CD4-positive, alpha-beta T cell treated with Interleukin-1 beta for 1 hour (primary cell): ENCODE measurements at regions not wholly inside any gene's neighbourhood (a gene's known extent, or its start where the extent isn't known, plus 50 kb on each side); places are given as distances from the start of the nearest gene placed in this dataset.
"Not testable (repeated sequence)": the region's sequence is repeated elsewhere in the genome, so short reads cannot be mapped to it uniquely, and the experiment has no call there.

ENCODE experiments used
- DNase-seq, 2 donors: peaks; one replicate each; pipeline ENCODE4 v3.0.0-alpha.2; 2020 to 2022

DNA sequence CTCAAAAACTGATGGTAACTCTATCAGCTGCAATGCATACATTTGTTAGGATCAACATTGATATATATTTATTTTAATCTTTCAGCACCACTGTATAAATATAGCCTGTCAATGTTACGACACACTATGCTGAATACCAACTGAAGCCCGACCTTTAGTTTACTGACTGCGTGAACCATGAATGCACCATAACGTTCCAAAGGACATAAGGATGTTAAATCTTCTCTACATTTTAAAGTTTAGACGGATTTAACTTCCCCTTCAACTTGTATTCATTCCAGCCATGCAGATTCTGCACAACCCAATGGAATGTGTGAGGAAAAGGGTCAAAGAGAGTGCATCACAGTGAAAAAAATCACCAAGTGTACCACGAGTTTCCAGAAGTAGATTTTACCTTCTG lies 489.5 kb downstream of the IRS1 start:
- no peak for DNase-seq

DNA sequence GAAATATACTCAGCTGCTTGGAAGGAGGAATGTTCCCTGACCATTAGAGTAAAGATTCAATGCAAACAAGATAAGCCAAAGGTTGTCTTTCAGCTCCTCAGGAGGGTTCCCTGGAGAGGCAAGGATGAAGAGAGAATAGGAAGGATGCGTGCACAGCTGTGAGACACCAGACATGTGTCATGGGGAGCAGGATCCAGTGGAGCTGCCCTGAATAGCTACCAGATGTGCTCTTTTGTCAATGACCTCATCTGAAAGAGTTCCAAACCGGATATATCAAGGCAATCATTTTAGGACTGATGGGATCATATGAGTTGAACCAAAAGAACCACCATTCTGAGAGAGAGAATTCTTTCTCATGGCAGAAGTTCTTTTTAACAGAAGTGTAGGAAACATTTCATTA lies 490.6 kb downstream of the IRS1 start:
- DNase-seq: no peak

DNA sequence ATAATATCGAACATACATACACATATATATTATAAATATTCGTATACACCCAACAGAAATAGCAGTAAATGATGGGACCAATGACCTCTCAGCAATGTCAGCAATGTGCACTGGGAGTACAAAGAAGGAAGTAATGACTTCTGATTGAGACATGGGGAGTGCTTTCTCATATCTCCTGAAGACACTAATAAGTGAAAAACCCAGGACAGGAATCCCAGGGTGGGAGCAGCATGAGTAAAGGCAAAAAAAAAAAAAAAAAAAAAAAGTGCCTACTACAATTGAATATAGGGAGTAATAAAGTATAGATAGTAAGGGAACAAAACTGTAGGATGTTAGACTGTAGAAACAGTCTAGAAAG lies 491.3 kb downstream of the IRS1 start:
- DNase-seq: no peak

DNA sequence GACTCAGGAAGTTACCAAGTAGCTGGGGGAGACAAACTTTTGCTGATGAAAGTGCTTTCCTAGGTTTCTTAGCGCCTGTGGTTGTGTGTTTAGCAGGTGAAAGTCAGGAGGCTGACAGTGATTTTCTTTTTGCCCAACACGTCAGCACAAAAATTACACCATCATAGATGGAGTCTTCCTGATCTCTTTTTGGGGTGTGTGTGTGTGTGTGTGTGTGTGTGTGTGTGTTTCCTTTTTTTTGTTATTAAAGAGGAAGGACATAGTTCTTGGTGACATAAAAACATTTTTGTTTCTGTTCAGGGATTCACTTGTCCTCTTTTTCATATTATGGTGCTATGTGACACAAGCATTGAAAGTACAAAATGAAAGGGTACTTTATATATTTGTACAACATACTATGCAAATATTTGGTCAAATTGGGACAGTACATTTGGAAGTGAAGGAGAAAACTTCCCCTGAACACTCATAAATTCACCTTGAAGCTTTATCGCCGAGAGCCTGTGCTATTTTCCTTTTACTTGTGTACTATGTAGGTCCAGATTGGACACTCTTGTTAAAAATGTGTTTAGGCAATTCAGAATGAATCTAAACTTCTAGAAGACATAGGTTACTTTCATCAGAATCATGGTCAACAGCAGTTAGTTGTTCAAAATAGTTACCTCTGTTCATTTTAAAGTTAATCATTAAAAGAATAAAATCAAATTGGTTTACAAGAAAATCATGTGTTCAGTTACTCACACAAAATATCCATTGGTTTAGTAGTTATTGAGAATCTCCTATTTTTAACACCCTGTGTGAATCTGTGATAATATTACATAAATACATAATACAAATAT lies 491.9 kb downstream of the IRS1 start:
- DNase-seq: peak in 1 of 2 donors; percentile 13

DNA sequence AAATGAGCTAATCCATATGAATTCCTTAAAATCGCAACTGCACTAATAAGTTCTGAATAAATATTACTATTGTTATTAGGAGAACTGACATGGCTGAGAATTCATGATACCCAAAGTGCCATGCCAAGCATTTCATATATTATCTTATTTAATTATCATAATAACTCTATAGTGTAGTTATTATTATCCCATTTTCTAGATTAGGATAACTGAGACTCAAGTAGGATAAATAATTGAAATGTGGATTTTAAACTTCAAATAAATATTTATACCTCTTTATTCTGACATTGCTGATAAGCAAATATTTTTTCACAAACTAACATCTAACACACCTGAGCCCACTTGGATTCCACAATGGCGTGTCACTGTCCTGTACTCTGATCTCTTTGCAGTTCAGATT lies 492.7 kb downstream of the IRS1 start:
- no peak for DNase-seq

DNA sequence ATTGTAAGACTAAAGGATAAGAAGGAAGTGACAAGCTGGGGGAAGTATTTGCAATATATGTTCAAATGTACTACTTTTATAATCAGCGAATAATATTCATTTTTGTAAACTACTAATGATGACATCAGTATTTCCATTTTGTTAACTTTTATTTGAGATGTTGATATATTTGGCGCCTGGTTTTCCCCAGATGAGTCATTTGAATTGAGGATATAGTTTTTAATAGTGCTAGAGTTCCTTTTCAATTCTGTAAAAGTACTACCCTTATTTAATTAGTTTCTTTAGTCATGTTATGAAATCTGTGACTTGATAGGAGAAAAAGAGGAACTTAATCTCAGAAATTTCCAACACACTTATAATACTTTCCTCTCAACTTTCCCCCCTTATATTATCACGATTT lies 495.3 kb downstream of the IRS1 start:
- DNase-seq: no peak

DNA sequence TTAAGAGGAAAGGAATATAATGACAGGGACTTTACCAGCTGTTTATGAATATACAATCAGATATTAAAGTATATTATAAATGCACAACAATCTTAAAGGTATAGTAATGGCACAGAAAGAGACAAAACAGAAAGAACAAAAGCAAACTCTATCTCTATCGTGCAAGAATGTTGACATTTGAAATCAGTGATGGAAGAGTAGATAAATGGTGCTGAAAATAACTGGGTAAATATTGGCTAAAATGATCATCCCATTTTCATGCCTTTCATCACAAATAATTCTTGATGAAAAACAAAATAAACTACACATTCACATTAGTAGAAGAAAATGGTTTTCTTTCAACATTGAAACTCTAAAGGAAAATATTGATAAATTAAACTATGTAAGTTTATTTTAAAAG lies 495.9 kb downstream of the IRS1 start:
- DNase-seq: no peak

DNA sequence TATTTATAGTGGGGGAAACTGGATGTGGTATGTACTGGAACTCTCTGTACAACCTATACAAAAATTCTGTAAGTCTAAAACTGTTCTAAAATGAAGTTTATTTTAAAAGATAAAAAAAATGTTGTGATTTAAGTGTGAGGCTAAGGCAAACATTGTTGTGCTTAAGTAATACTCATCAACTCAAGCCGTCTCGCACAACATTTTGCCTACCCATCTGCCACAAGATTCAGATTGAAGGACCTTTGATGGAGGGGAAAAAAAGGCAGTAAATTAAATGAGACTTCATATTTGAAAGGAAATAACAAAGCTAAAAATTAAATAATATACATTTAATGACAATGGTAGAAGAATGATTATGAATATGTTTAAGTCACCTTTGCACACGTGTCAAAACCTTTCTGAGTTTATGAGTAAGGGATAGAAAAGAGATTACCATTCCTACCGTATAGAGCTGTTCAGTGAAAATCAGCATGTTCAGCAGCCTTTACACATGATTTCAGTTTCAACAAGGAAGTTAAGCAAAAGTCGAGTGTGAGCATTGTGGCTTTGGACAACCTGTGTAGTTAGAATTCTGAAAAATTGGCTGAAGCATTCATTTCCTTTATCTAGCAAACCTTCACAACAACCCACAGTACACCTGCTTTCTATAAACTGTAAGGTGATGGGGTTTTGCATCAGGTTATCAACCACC lies 499.3 kb downstream of the IRS1 start:
- no peak for DNase-seq

DNA sequence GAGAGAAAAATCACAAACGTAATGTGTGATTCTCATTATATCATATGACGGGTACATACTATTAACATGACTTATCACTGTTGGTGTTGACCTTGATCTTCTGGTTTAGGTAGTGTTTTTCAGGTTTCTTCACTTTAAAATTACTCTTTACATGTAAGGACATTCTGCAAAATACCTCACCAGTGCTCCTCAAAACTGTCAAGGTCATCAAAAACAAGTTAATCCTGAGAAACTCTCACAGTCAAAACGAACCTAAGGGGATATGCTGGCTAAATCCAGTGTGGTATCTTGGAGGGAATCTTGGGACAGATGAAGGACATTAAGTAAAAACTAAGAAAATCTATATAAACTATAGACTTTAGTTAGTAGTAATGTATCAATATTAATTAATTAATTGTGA lies 499.8 kb downstream of the IRS1 start:
- no peak for DNase-seq

DNA sequence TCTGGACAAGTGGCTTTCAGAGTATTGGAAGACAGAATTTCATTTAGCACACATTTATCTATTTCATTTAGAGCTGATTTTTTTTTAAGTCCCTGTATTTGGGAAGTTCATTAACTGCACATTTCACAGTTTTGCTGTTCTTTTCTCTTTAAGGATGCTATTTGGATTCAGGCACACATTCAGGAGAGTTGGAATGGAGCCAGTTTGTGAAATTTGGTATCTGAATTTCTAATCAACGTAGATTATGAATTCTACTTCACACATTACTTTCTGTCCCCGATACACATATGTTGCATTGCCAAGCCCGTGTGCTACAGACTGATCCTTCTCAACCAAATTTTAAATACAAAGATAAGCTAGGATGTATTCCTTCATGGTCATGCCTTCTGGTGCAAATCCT lies 503.9 kb downstream of the IRS1 start:
- DNase-seq: no peak

DNA sequence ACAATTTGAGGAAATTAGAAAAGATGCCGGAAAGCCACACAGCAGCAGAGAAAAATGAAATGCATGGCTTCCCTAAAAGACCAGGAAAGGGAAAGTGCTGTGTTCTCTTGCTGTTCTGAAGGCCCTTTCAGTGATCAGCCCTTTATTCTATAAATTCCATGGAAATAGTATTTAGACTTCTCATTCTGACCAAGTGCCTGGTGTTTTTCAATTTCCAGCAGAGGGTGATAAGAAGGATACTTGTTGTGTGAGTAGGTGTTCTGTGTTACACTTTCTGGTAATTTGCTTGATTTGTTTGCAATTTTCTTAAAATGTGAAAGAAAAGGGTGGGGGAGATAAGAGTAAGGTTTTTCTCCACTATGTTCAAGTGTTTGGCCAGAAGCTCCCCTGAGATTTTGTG lies 504.5 kb downstream of the IRS1 start:
- DNase-seq: no peak

DNA sequence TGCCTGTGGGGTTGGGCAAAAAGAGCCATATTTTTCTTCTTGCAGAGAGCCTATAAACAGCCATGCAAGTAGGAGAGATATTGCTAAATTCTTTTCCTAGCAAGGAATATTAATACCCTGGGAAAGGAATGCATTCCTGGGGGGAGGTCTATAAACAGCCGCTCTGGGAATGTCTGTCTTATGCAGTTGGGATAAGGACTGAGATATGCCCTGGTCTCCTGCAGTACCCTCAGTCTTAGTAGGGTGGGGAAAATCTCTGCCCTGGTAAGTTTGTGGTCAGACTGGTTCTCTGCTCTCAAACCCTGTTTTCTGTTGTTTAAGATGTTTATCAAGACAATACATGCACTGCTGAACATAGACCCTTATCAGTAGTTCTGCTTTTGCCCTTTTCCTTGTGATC lies 508.3 kb downstream of the IRS1 start:
- not testable (repeated sequence) for DNase-seq

DNA sequence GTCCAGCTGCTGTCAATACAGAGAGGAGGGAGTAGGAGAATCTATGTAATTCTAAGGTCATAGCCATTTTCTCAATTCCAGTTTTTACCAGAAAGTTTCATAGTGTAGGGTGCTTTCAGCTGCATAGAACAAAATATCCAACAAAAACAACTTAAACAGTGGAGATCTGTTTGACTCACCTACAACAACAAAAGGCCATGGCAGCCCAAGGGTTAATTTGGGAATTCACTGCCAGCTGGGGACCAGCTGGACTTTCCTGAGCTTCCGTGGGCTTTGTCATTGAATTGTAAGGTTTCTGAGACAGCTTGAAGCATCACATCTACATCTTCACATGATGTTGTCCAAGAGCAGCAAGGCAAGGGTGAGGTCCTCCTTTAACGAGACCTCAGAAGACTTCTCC lies 512.7 kb downstream of the IRS1 start:
- DNase-seq: no peak

DNA sequence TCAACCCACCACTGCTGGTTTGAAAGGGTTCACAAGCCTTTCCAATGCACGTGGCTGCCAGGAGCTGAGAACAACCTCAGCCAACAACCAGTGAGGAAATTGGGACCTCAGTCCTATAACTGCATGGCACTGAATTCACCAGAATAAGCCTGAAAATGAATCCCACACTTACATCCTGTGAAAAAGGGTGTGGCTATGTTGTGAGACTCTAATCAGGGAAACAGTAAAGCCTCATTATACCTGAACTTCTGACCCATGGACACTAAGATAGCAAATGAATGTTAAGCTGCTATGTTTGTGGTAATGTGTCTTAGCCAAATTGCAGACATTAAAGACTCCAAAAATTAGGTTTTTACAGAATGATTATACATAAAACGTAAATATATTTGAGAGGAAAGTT lies 515.8 kb downstream of the IRS1 start:
- DNase-seq: no peak

DNA sequence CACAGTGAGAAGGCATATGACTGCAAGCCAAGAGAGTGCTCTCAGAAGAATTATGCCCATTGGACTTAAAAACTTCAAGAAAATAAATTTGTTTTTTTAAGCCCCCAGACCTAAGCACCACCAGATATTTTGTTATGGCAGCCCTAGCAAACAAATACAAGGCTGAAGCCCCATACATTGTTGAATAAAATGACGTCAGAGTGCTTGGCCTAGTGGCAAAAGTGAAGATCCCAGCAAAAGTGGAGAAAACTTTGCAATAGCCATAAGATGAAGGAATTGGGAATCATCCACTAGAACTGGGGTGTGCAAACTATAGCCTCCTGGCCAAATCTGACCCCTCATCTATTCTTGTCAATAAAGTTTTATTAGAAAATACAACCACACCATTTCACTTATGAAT lies 517.5 kb downstream of the IRS1 start:
- DNase-seq: no peak

DNA sequence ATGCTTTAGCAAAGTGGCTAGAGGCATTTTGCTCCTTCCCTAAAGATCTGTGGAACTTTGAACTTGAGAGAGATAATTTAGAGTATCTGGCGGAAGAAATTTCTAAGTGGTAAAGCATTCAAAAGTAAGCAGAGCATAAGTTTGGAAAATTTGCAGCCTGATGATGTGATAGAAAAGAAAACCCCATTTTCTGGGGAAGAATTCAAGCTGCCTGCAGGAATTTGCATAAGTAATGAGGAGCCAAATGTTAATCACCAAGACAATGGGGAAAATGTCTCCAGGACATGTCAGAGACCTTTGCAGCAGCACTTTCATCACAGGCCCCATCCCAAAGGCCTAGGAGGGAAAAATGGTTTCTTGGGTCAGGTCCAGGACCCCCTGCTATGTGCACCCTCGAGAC lies 519.5 kb downstream of the IRS1 start:
- DNase-seq: not testable (repeated sequence)

DNA sequence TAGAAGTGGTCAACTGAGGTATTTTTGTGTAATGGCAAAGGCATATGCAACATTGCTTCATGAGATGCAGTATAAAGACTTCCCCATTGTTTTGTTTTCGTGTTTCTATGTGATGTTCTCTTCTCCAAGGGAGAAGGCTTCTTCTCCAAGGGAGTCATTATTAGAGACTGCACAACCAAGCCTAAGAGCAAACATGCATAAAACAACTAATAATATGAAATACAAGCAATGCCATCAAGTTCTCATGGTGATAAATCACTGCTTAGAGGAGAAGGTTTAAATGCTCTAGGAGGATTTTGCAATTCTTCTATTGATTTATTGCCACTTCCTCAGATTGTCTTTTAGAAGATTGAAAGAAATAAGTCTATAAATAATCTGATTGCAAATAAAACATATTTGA lies 524.4 kb downstream of the IRS1 start:
- DNase-seq: no peak

DNA sequence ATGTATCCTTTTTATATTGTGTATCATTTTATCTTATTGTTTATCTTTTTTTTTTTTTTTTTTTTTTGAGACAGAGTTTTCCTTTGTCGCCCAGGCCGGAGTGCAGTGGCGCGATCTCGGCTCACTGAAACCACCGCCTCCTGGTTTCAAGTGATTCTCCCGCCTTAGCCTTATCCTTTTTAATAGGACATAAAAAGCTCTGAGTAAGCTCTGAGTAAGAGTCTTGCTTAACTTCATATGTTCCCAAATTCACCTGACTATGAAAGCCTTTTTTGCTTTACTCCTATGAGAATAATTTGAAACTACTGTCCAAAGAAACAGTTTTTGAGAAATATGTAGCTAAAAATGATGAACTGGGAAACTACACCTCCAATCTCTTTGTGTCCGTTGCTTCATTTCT lies 525.5 kb downstream of the IRS1 start:
- DNase-seq: no peak

DNA sequence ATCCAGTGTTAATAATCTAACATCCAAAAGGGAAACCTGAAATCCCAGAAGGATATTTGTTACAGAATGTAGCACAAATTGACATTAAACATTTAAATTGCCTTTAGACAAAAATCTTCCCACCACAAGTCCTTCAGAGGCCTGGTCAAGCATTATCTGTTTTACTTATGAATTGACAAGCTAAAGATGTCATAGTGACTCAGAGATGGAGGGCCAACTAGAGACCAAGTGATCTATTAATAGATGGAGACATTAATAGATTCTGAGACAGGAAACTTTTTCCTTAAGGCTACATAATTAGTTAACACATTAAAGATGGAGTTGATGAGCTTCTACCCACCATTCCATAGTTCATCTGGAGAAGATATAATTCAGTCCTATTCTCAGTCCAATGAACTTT lies 526.2 kb downstream of the IRS1 start:
- no peak for DNase-seq

DNA sequence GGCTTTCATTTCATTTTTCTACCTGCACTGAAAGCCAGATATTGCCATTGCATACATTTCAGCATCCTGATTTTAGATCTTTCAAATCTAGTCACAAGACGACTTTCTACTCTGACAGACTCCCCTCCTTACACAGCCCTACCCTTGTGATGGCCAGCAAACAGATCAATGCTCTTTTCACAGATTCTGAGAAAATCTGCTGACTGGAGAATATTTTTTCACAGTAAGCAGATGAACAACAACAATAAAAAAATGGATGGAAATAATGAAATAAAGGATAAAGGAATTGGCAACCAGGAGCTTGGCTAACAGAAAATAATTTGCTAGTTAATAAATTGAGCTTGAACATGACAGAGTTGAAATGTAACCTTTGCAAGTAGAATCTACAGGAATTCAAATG lies 527.2 kb downstream of the IRS1 start:
- no peak for DNase-seq

DNA sequence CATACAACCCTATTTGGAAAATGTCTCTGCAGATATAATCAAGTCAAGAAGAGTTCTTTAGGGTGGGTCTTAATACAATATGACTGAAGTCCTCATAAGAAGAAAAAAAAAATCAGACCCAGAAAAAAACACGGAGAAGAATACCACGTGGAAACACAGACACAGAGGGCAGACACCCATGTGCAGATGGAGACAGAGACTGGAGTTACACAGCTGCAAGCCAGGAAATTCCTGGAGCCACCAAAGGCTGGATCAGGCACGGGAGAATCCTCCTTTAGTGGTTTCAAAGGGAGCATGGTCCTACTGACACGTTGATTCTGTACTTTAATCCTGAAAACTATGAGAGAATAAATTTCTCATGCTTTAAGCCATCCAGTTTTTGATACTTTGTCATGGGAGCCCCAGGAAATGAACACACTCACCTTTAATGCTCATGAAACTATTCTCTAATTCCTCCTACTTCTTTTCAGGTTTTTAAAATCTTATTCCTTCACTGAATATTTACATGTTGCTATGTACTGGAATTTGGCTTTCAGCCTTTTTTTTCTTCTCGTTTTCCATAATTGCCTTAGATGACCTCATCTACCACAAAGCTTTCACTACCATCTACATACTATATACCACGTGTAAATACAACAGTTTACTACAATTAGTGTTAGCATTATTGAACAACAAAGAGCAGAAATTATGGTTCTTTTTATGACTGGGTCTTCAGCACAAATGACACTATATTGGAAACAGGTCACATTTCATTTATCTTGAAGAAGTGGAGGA lies 529.1 kb downstream of the IRS1 start:
- no peak for DNase-seq

DNA sequence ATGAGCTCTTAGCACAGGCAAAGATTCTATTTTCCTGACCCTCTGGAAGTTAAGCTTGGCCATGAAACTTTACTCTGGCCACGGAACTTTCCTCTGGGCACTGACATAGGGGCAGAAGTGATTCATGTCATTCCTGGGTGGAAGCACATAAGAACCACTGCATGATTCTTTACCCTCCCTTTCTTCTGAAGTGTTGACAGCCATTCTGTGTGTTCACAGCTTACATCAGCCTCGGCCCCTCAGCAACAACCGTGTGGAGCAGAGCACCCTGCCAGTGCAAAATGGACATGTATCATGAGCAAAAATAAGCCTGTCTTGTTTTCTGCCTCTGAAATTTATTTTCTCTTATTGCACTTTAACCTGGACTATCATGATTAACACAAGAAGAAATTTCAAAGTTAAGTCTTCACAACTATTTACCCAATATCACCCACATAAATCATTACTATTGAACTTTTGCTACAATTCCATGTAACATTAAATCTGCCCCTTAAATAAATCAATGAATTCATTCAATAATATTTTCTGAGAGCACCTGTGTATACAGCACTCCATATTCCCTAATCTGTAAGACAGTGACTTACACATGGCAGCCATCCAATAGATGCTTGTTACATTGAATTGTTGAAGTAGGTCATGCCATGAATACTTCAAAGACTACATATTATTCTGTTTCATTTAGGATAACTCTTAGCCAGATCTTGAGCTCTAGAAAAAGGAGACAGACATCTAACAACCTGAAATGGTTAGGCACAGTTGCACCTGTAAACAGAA lies 531.9 kb downstream of the IRS1 start:
- DNase-seq: no peak

DNA sequence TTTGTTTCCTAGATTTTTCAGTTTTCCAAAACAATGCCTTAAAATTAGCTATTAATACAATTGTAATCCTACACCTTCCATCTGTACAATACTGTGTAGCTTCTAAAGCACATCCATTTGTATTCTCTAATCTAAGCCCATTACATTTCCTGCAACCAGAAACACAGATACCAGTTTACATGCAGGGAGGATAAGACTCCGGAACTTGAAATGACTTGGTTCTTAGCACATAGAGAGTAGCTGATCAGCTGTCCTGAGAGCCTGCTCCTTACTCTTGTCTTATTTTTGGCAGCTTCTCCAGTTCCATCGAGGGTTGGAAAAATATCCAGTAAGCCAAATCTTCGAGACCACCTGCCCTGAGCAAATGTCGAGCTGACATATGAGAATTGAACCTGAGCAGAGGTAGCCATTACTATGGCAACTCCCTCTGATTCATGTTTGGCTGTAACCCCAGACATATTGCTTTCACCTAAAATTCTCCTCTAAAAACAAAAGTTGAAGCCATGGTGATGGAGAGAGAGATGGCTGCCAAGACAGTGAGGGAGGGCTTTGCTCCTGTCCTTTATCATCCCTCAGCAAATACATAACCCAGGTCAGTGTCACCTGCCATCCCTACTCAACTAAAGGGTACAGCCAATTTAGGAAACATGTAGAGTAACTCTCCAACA lies 542.8 kb downstream of the IRS1 start:
- no peak for DNase-seq
